Fibroblast of lung (primary cell): ENCODE measurements at regions not wholly inside any gene's neighbourhood (a gene's known extent, or its start where the extent isn't known, plus 50 kb on each side); places are given as distances from the start of the nearest gene placed in this dataset.

Experiments used
- EZH2 ChIP-seq: IDR thresholded peaks from 2 replicates; pipeline ENCODE4 v1.5.1; 2012; ENCODE audit warnings: low read length, control low read depth, mild to moderate bottlenecking; ENCODE audit errors: missing control alignments
- TF ChIP-seq, protein P1 (sequence below), 2 donors: IDR thresholded peaks in 1 of 2; conservative IDR thresholded peaks in 1 of 2; 1 replicate in 1 of 2; 2 replicates in 1 of 2; pipeline ENCODE4 v1.5.1; 2011 to 2012; ENCODE audit warnings: low read length in 2 of 2, control low read depth in 1 of 2, inconsistent platforms in 1 of 2, low read depth in 1 of 2, mild to moderate bottlenecking in 1 of 2

DNA sequence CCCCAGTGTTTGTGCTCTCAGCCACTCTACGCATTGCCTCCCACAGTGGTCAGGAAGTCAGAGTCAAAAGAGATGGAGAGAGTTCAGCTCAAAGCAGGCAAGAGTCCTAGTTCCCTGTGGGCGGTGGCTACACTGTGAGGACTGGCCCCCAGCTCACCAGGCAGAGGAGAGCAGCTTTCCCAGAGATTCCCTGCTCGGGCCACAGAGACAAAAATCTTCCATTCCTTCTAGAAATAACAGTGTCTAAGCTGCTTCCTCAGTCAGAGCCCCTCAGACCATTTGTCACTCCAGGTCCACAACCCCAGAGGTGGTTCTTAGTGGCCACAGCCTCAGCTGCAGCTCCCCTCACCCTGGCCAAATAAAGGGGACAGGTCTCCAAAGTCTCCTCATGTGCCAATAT is 263.0 kb upstream of the RPL38 start:
- TF ChIP-seq, protein P1, sequence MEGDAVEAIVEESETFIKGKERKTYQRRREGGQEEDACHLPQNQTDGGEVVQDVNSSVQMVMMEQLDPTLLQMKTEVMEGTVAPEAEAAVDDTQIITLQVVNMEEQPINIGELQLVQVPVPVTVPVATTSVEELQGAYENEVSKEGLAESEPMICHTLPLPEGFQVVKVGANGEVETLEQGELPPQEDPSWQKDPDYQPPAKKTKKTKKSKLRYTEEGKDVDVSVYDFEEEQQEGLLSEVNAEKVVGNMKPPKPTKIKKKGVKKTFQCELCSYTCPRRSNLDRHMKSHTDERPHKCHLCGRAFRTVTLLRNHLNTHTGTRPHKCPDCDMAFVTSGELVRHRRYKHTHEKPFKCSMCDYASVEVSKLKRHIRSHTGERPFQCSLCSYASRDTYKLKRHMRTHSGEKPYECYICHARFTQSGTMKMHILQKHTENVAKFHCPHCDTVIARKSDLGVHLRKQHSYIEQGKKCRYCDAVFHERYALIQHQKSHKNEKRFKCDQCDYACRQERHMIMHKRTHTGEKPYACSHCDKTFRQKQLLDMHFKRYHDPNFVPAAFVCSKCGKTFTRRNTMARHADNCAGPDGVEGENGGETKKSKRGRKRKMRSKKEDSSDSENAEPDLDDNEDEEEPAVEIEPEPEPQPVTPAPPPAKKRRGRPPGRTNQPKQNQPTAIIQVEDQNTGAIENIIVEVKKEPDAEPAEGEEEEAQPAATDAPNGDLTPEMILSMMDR (conservative IDR thresholded peaks at IDR 0.05 in 1 of 2, IDR thresholded peaks at IDR 0.05 in 1 of 2; ENCODE audit: low read depth in 1 of 2, low read length in 2 of 2) = no peak
- no peak for TF ChIP-seq EZH2
